H9 (cell line): ENCODE measurements at regions not wholly inside any gene's neighbourhood (a gene's known extent, or its start where the extent isn't known, plus 50 kb on each side); places are given as distances from the start of the nearest gene placed in this dataset.

ENCODE experiments used
- DNase-seq: peaks from one replicate; pipeline ENCODE4 v3.0.0-alpha.2; 2017
- H2AFZ ChIP-seq: one replicate; pipeline ENCODE4 v1.6.1; 2013; ENCODE audit warnings: mild to moderate bottlenecking, low read length, control low read depth, moderate library complexity
- H2AK5ac ChIP-seq: 2 replicates; pipeline ENCODE4 v1.6.1; 2013; ENCODE audit warnings: low read length, control low read depth, mixed read lengths; ENCODE audit not compliant: insufficient read length
- H2BK120ac ChIP-seq: one replicate; pipeline ENCODE4 v1.6.1; 2013; ENCODE audit warnings: low read depth, mild to moderate bottlenecking, low read length, control low read depth, inconsistent platforms; ENCODE audit not compliant: poor library complexity, severe bottlenecking
- H2BK12ac ChIP-seq: 2 replicates; pipeline ENCODE4 v1.6.1; 2013; ENCODE audit warnings: low read length, control low read depth, mixed read lengths, low read depth; ENCODE audit not compliant: insufficient read length
- H2BK15ac ChIP-seq: 2 replicates; pipeline ENCODE4 v1.6.1; 2013; ENCODE audit warnings: low read depth, low read length, control low read depth
- H2BK20ac ChIP-seq: one replicate; pipeline ENCODE4 v1.6.1; 2013; ENCODE audit warnings: low read depth, mild to moderate bottlenecking, low read length, control low read depth, inconsistent platforms; ENCODE audit not compliant: poor library complexity, severe bottlenecking
- H2BK5ac ChIP-seq: 2 replicates; pipeline ENCODE4 v1.6.1; 2013; ENCODE audit warnings: low read length, control low read depth, mixed read lengths; ENCODE audit not compliant: insufficient read length
- H3K14ac ChIP-seq: 2 replicates; pipeline ENCODE4 v1.6.1; 2013; ENCODE audit warnings: low read length, control low read depth; ENCODE audit not compliant: insufficient read depth
- H3K18ac ChIP-seq: 2 replicates; pipeline ENCODE4 v1.6.1; 2013; ENCODE audit warnings: low read depth, mild to moderate bottlenecking, mixed read lengths, low read length, control low read depth; ENCODE audit not compliant: insufficient read length
- H3K23ac ChIP-seq: 2 replicates; pipeline ENCODE4 v1.6.1; 2013; ENCODE audit warnings: low read length, control low read depth, mixed read lengths, low read depth; ENCODE audit not compliant: insufficient read length
- H3K23me2 ChIP-seq: 2 replicates; pipeline ENCODE4 v1.6.1; 2013; ENCODE audit warnings: low read depth, mild to moderate bottlenecking, mixed read lengths, low read length, control low read depth; ENCODE audit not compliant: insufficient read length, poor library complexity, severe bottlenecking
- H3K27ac ChIP-seq: 2 replicates; pipeline ENCODE4 v1.5.1; 2013; ENCODE audit warnings: low read length, control low read depth, mixed read lengths, low read depth; ENCODE audit not compliant: insufficient read length
- H3K27me3 ChIP-seq: 2 replicates; pipeline ENCODE4 v1.6.1; 2013; ENCODE audit warnings: low read length, control low read depth, inconsistent platforms; ENCODE audit not compliant: insufficient read depth
- H3K4ac ChIP-seq: 2 replicates; pipeline ENCODE4 v1.6.1; 2013; ENCODE audit warnings: low read depth, mild to moderate bottlenecking, control low read depth, inconsistent platforms, low read length, moderate library complexity
- H3K4me1 ChIP-seq: 2 replicates; pipeline ENCODE4 v1.6.1; 2013; ENCODE audit warnings: low read length, control low read depth, inconsistent platforms; ENCODE audit not compliant: insufficient read depth
- H3K4me2 ChIP-seq: 2 replicates; pipeline ENCODE4 v1.6.1; 2013; ENCODE audit warnings: low read length, control low read depth, mixed read lengths; ENCODE audit not compliant: insufficient read length, insufficient read depth
- H3K56ac ChIP-seq: 2 replicates; pipeline ENCODE4 v1.6.1; 2013; ENCODE audit warnings: low read depth, mild to moderate bottlenecking, mixed read lengths, low read length, control low read depth; ENCODE audit not compliant: insufficient read length
- H3K79me1 ChIP-seq: 2 replicates; pipeline ENCODE4 v1.6.1; 2013; ENCODE audit warnings: low read depth, mild to moderate bottlenecking, moderate library complexity, low read length, control low read depth, inconsistent platforms; ENCODE audit not compliant: insufficient read depth, poor library complexity, severe bottlenecking
- H3K79me2 ChIP-seq: 2 replicates; pipeline ENCODE4 v1.6.1; 2013; ENCODE audit warnings: low read length, control low read depth, inconsistent platforms; ENCODE audit not compliant: insufficient read depth
- H3K9ac ChIP-seq: 2 replicates; pipeline ENCODE4 v1.6.1; 2013; ENCODE audit warnings: low read length, control low read depth, mixed read lengths; ENCODE audit not compliant: insufficient read length; ENCODE audit errors: extremely low read depth
- H3K9me3 ChIP-seq: one replicate; pipeline ENCODE4 v1.6.1; 2013; ENCODE audit warnings: low read depth, low read length, inconsistent platforms; ENCODE audit not compliant: control insufficient read depth
- H3T11ph ChIP-seq: one replicate; pipeline ENCODE4 v1.6.1; 2013; ENCODE audit warnings: mild to moderate bottlenecking, low read length, control low read depth, inconsistent platforms
- H4K20me1 ChIP-seq: one replicate; pipeline ENCODE4 v1.6.1; 2013; ENCODE audit not compliant: control insufficient read depth, insufficient read length, insufficient read depth
- H4K5ac ChIP-seq: 2 replicates; pipeline ENCODE4 v1.6.1; 2013; ENCODE audit warnings: low read depth, mild to moderate bottlenecking, mixed read lengths, low read length, control low read depth; ENCODE audit not compliant: insufficient read length
- H4K8ac ChIP-seq: replicated peaks from 2 replicates; pipeline ENCODE4 v1.6.1; 2013; ENCODE audit warnings: low read length, control low read depth, mixed read lengths, low read depth; ENCODE audit not compliant: insufficient read length
- H4K91ac ChIP-seq: 2 replicates; pipeline ENCODE4 v1.6.1; 2013; ENCODE audit warnings: low read depth, mild to moderate bottlenecking, moderate library complexity, mixed read lengths, low read length, control low read depth; ENCODE audit not compliant: insufficient read length
- H3K27ac Mint-ChIP-seq, 3 experiments: 2 replicates in 2 of 3; 3 replicates in 1 of 3; pipeline ENCODE4 v1.8.0; 2020 to 2021; ENCODE audit warnings: mixed read lengths in 3 of 3, mild to moderate bottlenecking in 1 of 3, moderate library complexity in 1 of 3
- H3K27me3 Mint-ChIP-seq: 2 replicates; pipeline ENCODE4 v1.8.0; 2021; ENCODE audit warnings: low read depth, mild to moderate bottlenecking, moderate library complexity, mixed read lengths
- H3K36me3 Mint-ChIP-seq, 3 experiments: 2 replicates in 2 of 3; 3 replicates in 1 of 3; pipeline ENCODE4 v1.8.0; 2020 to 2021; ENCODE audit warnings: low read depth in 3 of 3, mixed read lengths in 3 of 3; ENCODE audit not compliant: insufficient read depth in 1 of 3
- H3K4me1 Mint-ChIP-seq, 2 experiments: 2 replicates each; pipeline ENCODE4 v1.8.0; 2020; ENCODE audit warnings: mixed read lengths in 2 of 2
- H3K4me3 Mint-ChIP-seq, 2 experiments: 2 replicates in 1 of 2; 3 replicates in 1 of 2; pipeline ENCODE4 v1.8.0; 2020 to 2021; ENCODE audit warnings: mild to moderate bottlenecking in 2 of 2, mixed read lengths in 2 of 2, moderate library complexity in 1 of 2
- H3K9me3 Mint-ChIP-seq, 2 experiments: 2 replicates in 1 of 2; 3 replicates in 1 of 2; pipeline ENCODE4 v1.8.0; 2020; ENCODE audit warnings: mild to moderate bottlenecking in 2 of 2, mixed read lengths in 2 of 2, moderate library complexity in 1 of 2
- CTCF ChIP-seq: fragments of 200-600 bp; sonication (generic); conservative IDR thresholded peaks from 3 replicates; pipeline ENCODE4 v1.8.0; 2021; ENCODE audit warnings: antibody characterized with exemption, mild to moderate bottlenecking
- WGBS: extraction: QIAGEN DNeasy Blood & Tissue Kit; methylation state at CpG from one replicate; pipeline ENCODE4 v1.1.7; 2013; ENCODE audit warnings: missing lambda C conversion rate, low lambda C conversion rate, mixed read lengths; ENCODE audit not compliant: insufficient read length; ENCODE audit errors: extremely low coverage; 5-methylcytosine and 5-hydroxymethylcytosine counted together

GRCh38 chr11:29018631-29019030 lies 910.4 kb downstream of the METTL15 start:
- DNase-seq = no peak
- Histone ChIP-seq H4K8ac (no peak overlapping the region), H2BK20ac (no peak overlapping the region), H2BK15ac (no peak overlapping the region), H4K91ac (no peak overlapping the region), H3K9ac (no peak overlapping the region), H3K4ac (no peak overlapping the region), H3K14ac (no peak overlapping the region), H3K4me1 (no peaks in the 10 kb centered on the region), H4K5ac (no peak overlapping the region), H2BK12ac (no peak overlapping the region), H4K20me1 (no peaks in the 10 kb centered on the region), H2AFZ (no peak overlapping the region), H3K18ac (no peak overlapping the region), H3T11ph (no peak overlapping the region), H2AK5ac (no peak overlapping the region), H3K27ac (no peak overlapping the region), H3K23me2 (no peaks in the 10 kb centered on the region), H3K23ac (no peak overlapping the region), H3K56ac (no peak overlapping the region), H2BK5ac (no peak overlapping the region), H2BK120ac (no peak overlapping the region), H3K27me3 (no peaks in the 10 kb centered on the region), H3K79me2 (no peaks in the 10 kb centered on the region), H3K79me1 (no peaks in the 10 kb centered on the region), H3K9me3 (no peaks in the 10 kb centered on the region), H3K4me2 (no peak overlapping the region)
- no peaks in the 10 kb centered on the region for H3K36me3 Mint-ChIP-seq
- no peak overlapping the region for H3K27ac Mint-ChIP-seq
- no peaks in the 10 kb centered on the region for H3K27me3 Mint-ChIP-seq
- no CpG with 5 or more reads among the region's 2 CpGs for WGBS
- peaks cover 0 to 3% of the 10 kb centered on the region in 2 experiments; a peak in 2 of 5 replicates for H3K9me3 Mint-ChIP-seq
- TF ChIP-seq CTCF = no peak
- no peak overlapping the region for H3K4me3 Mint-ChIP-seq
- H3K4me1 Mint-ChIP-seq = peaks cover 5 to 17% of the 10 kb centered on the region in 2 experiments
